ENCODE measurements at regions not wholly inside any gene's neighbourhood (a gene's known extent, or its start where the extent isn't known, plus 50 kb on each side); places are given as distances from the start of the nearest gene placed in this dataset.

DNA sequence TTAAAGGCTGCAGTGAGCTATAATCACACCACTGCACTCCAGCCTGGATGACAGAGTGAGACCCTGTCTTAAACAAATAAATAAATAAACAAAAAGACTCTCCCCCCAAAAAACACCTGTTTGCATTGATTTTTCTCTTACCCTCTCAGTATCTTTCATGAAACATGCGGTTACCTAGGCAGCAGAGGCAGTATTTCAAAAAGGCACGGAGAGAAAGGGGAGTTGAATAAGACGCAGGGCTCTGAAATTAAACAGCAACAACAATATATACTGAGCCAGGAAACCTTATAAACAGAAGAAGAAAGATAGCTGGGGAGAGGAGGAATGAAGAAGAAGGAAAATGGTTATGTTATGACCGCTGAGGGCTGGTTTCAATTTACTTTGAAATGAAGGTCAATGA is 277.6 kb downstream of the BTG1 start:
- TF ChIP-seq, protein P1, sequence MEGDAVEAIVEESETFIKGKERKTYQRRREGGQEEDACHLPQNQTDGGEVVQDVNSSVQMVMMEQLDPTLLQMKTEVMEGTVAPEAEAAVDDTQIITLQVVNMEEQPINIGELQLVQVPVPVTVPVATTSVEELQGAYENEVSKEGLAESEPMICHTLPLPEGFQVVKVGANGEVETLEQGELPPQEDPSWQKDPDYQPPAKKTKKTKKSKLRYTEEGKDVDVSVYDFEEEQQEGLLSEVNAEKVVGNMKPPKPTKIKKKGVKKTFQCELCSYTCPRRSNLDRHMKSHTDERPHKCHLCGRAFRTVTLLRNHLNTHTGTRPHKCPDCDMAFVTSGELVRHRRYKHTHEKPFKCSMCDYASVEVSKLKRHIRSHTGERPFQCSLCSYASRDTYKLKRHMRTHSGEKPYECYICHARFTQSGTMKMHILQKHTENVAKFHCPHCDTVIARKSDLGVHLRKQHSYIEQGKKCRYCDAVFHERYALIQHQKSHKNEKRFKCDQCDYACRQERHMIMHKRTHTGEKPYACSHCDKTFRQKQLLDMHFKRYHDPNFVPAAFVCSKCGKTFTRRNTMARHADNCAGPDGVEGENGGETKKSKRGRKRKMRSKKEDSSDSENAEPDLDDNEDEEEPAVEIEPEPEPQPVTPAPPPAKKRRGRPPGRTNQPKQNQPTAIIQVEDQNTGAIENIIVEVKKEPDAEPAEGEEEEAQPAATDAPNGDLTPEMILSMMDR (IDR thresholded peaks at IDR 0.05) = no peak
- TF ChIP-seq POLR2A (IDR thresholded peaks at IDR 0.05) (no peak), EP300 (IDR thresholded peaks at IDR 0.05) (no peak), POLR2AphosphoS5 (IDR thresholded peaks at IDR 0.05) (no peak)
